ENCODE measurements at regions not wholly inside any gene's neighbourhood (a gene's known extent, or its start where the extent isn't known, plus 50 kb on each side); places are given as distances from the start of the nearest gene placed in this dataset.

- Histone ChIP-seq H3K27me3 (ENCODE audit: control insufficient read depth in 4 of 4, insufficient read depth in 4 of 4, low read length in 3 of 4) (no peaks in the 10 kb centered on the region), H3K36me3 (ENCODE audit: control insufficient read depth in 4 of 4, insufficient read depth in 3 of 4, low read depth in 1 of 4, low read length in 3 of 4) (no peaks in the 10 kb centered on the region), H3K9me3 (ENCODE audit: control insufficient read depth in 4 of 4, low read length in 3 of 4) (no peaks in the 10 kb centered on the region), H3K4me3 (ENCODE audit: low read depth in 1 of 3, low read length in 3 of 3) (no peak overlapping the region), H3K4me1 (ENCODE audit: control insufficient read depth in 4 of 4, insufficient read depth in 4 of 4, low read length in 3 of 4) (no peaks in the 10 kb centered on the region), H3K27ac (ENCODE audit: low read depth in 1 of 2, low read length in 2 of 2) (no peak overlapping the region), H3K9ac (ENCODE audit: low read depth in 1 of 2, low read length in 2 of 2) (no peak overlapping the region)
- TF ChIP-seq REST (IDR thresholded peaks at IDR 0.05), result no peak
- no peak for TF ChIP-seq HNF4A (conservative IDR thresholded peaks at IDR 0.05)
- no peak for TF ChIP-seq NR2F2 (IDR thresholded peaks at IDR 0.05)
- TF ChIP-seq YY1 (IDR thresholded peaks at IDR 0.05), result no peak
- no peak for TF ChIP-seq TAF1 (conservative IDR thresholded peaks at IDR 0.05)
- no peak for TF ChIP-seq RAD21 (IDR thresholded peaks at IDR 0.05)
- TF ChIP-seq HNF4G (IDR thresholded peaks at IDR 0.05), result no peak
- no peak for TF ChIP-seq ZBTB33 (IDR thresholded peaks at IDR 0.05)
- no peak for TF ChIP-seq FOXA2 (IDR thresholded peaks at IDR 0.05)
- no peak for TF ChIP-seq CTCF (IDR thresholded peaks at IDR 0.05; ENCODE audit: low read depth, low read length, missing input control)
- TF ChIP-seq SP1 (IDR thresholded peaks at IDR 0.05), result no peak
- no peak for TF ChIP-seq ATF3 (IDR thresholded peaks at IDR 0.05)
- no peak for TF ChIP-seq RXRA (IDR thresholded peaks at IDR 0.05)
- no peak for TF ChIP-seq FOXA1 (IDR thresholded peaks at IDR 0.05)
- TF ChIP-seq JUND (IDR thresholded peaks at IDR 0.05), result no peak
- 90% methylated on average over 4 of the region's 4 CpGs for WGBS
- no peak for DNase-seq (ENCODE audit: low spot score)
These were observed 166.0 kb downstream of the IPO8 start for GRCh38 chr12:30529489-30530269.

- H3K4me1 ChIP-seq (ENCODE audit: control insufficient read depth in 4 of 4, insufficient read depth in 4 of 4, low read length in 3 of 4), result no peaks in the 10 kb centered on the region
- 77% methylated on average over 4 of the region's 4 CpGs for WGBS
- TF ChIP-seq REST (IDR thresholded peaks at IDR 0.05), result no peak
- TF ChIP-seq CTCF (IDR thresholded peaks at IDR 0.05; ENCODE audit: low read depth, low read length, missing input control), result no peak
- no peak for TF ChIP-seq GABPA (IDR thresholded peaks at IDR 0.05 in 1 of 2, conservative IDR thresholded peaks at IDR 0.05 in 1 of 2)
- TF ChIP-seq FOXA1 (IDR thresholded peaks at IDR 0.05), result no peak
- no peak for TF ChIP-seq EGR1 (IDR thresholded peaks at IDR 0.05; ENCODE audit: low read depth in 2 of 2)
- no peak for TF ChIP-seq ATF3 (IDR thresholded peaks at IDR 0.05)
- no peak for TF ChIP-seq YY1 (IDR thresholded peaks at IDR 0.05)
- TF ChIP-seq RAD21 (IDR thresholded peaks at IDR 0.05), result no peak
- TF ChIP-seq FOXA2 (IDR thresholded peaks at IDR 0.05), result no peak
- no peak for TF ChIP-seq TAF1 (conservative IDR thresholded peaks at IDR 0.05)
- no peak for TF ChIP-seq JUND (IDR thresholded peaks at IDR 0.05)
- TF ChIP-seq RXRA (IDR thresholded peaks at IDR 0.05), result no peak
These were observed 170.5 kb downstream of the IPO8 start for GRCh38 chr12:30525171-30525570.

More at GRCh38 chr12:30525171-30525570, 170.5 kb downstream of the IPO8 start:
- H3K27me3 ChIP-seq (ENCODE audit: control insufficient read depth in 4 of 4, insufficient read depth in 4 of 4, low read length in 3 of 4), result no peaks in the 10 kb centered on the region
- no peak overlapping the region for H3K4me3 ChIP-seq (ENCODE audit: low read depth in 1 of 3, low read length in 3 of 3)
- H3K9me3 ChIP-seq (ENCODE audit: control insufficient read depth in 4 of 4, low read length in 3 of 4), result no peaks in the 10 kb centered on the region
- H3K36me3 ChIP-seq (ENCODE audit: control insufficient read depth in 4 of 4, insufficient read depth in 3 of 4, low read depth in 1 of 4, low read length in 3 of 4), result no peaks in the 10 kb centered on the region
- no peak overlapping the region for H3K9ac ChIP-seq (ENCODE audit: low read depth in 1 of 2, low read length in 2 of 2)
- DNase-seq (ENCODE audit: low spot score), result no peak
- no peak overlapping the region for H3K27ac ChIP-seq (ENCODE audit: low read depth in 1 of 2, low read length in 2 of 2)
